GM19463 (cell line): ENCODE measurements at regions not wholly inside any gene's neighbourhood (a gene's known extent, or its start where the extent isn't known, plus 50 kb on each side); places are given as distances from the start of the nearest gene placed in this dataset.
A peak's percentile ranks its signal among the peaks of the same experiment; 100 is the strongest.

Source experiments
- ATAC-seq: cut with Tn5 transposase; IDR thresholded peaks from one replicate; pipeline ENCODE4 v1.9.1; 2021; ENCODE audit warnings: mild to moderate bottlenecking, moderate library complexity; ENCODE audit not compliant: unreplicated experiment

GRCh38 chr4:155616117-155616516, 50.5 kb upstream of the GUCY1A1 start:
- ATAC-seq: no peak

GRCh38 chr4:155615081-155615887, 51.4 kb upstream of the GUCY1A1 start:
- peak; percentile 47 for ATAC-seq

- no peak for ATAC-seq
Observed at GRCh38 chr4:155614111-155614762, 52.4 kb upstream of the GUCY1A1 start.

GRCh38 chr4:155612074-155612473, 54.6 kb upstream of the GUCY1A1 start:
- ATAC-seq: no peak

- ATAC-seq: no peak
Observed at GRCh38 chr4:155611501-155611900, 55.1 kb upstream of the GUCY1A1 start.

GRCh38 chr4:155610143-155610542, 56.5 kb upstream of the GUCY1A1 start:
- no peak for ATAC-seq

GRCh38 chr4:155609455-155610059, 57.1 kb upstream of the GUCY1A1 start:
- peak; percentile 86 for ATAC-seq

- ATAC-seq: no peak
Observed at GRCh38 chr4:155608225-155608885, 58.3 kb upstream of the GUCY1A1 start.

- ATAC-seq: no peak
Observed at GRCh38 chr4:155607481-155607880, 59.2 kb upstream of the GUCY1A1 start.

- no peak for ATAC-seq
Observed at GRCh38 chr4:155604718-155605626, 61.7 kb upstream of the GUCY1A1 start.

- peak; percentile 42 for ATAC-seq
Observed at GRCh38 chr4:155603360-155603891, 63.2 kb upstream of the GUCY1A1 start.

- no peak for ATAC-seq
Observed at GRCh38 chr4:155602351-155603140, 64.1 kb upstream of the GUCY1A1 start.

- no peak for ATAC-seq
Observed at GRCh38 chr4:155600244-155600643, 66.4 kb upstream of the GUCY1A1 start.

GRCh38 chr4:155599596-155599995, 67.1 kb upstream of the GUCY1A1 start:
- no peak for ATAC-seq

GRCh38 chr4:155599085-155599484, 67.6 kb upstream of the GUCY1A1 start:
- ATAC-seq: no peak

- ATAC-seq: no peak
Observed at GRCh38 chr4:155597933-155598451, 68.7 kb upstream of the GUCY1A1 start.

GRCh38 chr4:155597281-155597680, 69.4 kb upstream of the GUCY1A1 start:
- no peak for ATAC-seq

- no peak for ATAC-seq
Observed at GRCh38 chr4:155593793-155594192, 72.9 kb upstream of the GUCY1A1 start.

- ATAC-seq: no peak
Observed at GRCh38 chr4:155592938-155593297, 73.7 kb upstream of the GUCY1A1 start.
